GM12878 (cell line): ENCODE measurements at regions not wholly inside any gene's neighbourhood (a gene's known extent, or its start where the extent isn't known, plus 50 kb on each side); places are given as distances from the start of the nearest gene placed in this dataset.

Experiments used
- ATF2 ChIP-seq: IDR thresholded peaks from 2 replicates; pipeline ENCODE4 v1.6.1; 2012; ENCODE audit warnings: low read length, inconsistent platforms
- ETV6 ChIP-seq, 2 experiments: fragments of 450-650 bp in 1 of 2; IDR thresholded peaks in 1 of 2; conservative IDR thresholded peaks in 1 of 2; 2 replicates each; pipeline ENCODE4 v1.6.1; 2014; ENCODE audit warnings: antibody characterized with exemption in 1 of 2, borderline replicate concordance in 1 of 2, low read depth in 1 of 2, mild to moderate bottlenecking in 1 of 2, moderate library complexity in 1 of 2
- EZH2 ChIP-seq: IDR thresholded peaks from 2 replicates; pipeline ENCODE4 v1.6.1; 2012; ENCODE audit warnings: low read depth, mild to moderate bottlenecking, control low read depth, inconsistent platforms, low read length, borderline replicate concordance; ENCODE audit not compliant: control insufficient read depth
- HDAC6 ChIP-seq: fragments of 200-600 bp; sonication (generic); IDR thresholded peaks from one replicate; pipeline ENCODE4 v1.8.0; 2017; ENCODE audit warnings: antibody characterized with exemption; ENCODE audit not compliant: unreplicated experiment
- KDM1A ChIP-seq: fragments of 200-600 bp; sonication (generic); IDR thresholded peaks from 2 replicates; pipeline ENCODE4 v1.6.1; 2016; ENCODE audit warnings: borderline replicate concordance
- NR2C2 ChIP-seq: IDR thresholded peaks from 2 replicates; pipeline ENCODE4 v1.6.1; 2011; ENCODE audit warnings: borderline replicate concordance, low read depth; ENCODE audit not compliant: control insufficient read depth, insufficient read length
- POLR2A ChIP-seq: IDR thresholded peaks from 2 replicates; pipeline ENCODE4 v1.6.1; 2011; ENCODE audit warnings: low read depth, mild to moderate bottlenecking, low read length
- SMC3 ChIP-seq: IDR thresholded peaks from 2 replicates; pipeline ENCODE4 v1.6.1; 2011; ENCODE audit warnings: low read length, improper control_type of control experiment, borderline replicate concordance
- SUZ12 ChIP-seq: fragments of 200-600 bp; sonication (generic); IDR thresholded peaks from one replicate; pipeline ENCODE4 v1.6.1; 2018; ENCODE audit warnings: antibody characterized with exemption, mild to moderate bottlenecking; ENCODE audit not compliant: unreplicated experiment
- TCF7 ChIP-seq: IDR thresholded peaks from 2 replicates; pipeline ENCODE4 v1.6.1; 2014; ENCODE audit warnings: antibody characterized with exemption, borderline replicate concordance
- USF2 ChIP-seq: IDR thresholded peaks from 2 replicates; pipeline ENCODE4 v1.6.1; 2011; ENCODE audit warnings: low read depth, low read length, improper control_type of control experiment, borderline replicate concordance
- ZNF24 ChIP-seq: fragments of 450-650 bp; IDR thresholded peaks from 2 replicates; pipeline ENCODE4 v1.6.1; 2017; ENCODE audit warnings: antibody characterized with exemption, mild to moderate bottlenecking
- TF ChIP-seq, protein P1 (sequence below), 3 experiments: IDR thresholded peaks in 2 of 3; conservative IDR thresholded peaks in 1 of 3; 2 replicates each; pipeline ENCODE4 v1.5.1; 2011; ENCODE audit warnings: low read depth in 3 of 3, low read length in 3 of 3, mild to moderate bottlenecking in 3 of 3, control low read depth in 2 of 3, moderate library complexity in 2 of 3, inconsistent platforms in 1 of 3, mixed read lengths in 1 of 3; ENCODE audit not compliant: control insufficient read depth in 2 of 3, insufficient read depth in 1 of 3; ENCODE audit errors: extremely low read depth in 1 of 3
- TF ChIP-seq, protein P2 (sequence below): fragments of 450-650 bp; IDR thresholded peaks from 2 replicates; pipeline ENCODE4 v1.6.1; 2017; ENCODE audit warnings: mild to moderate bottlenecking, moderate library complexity

DNA sequence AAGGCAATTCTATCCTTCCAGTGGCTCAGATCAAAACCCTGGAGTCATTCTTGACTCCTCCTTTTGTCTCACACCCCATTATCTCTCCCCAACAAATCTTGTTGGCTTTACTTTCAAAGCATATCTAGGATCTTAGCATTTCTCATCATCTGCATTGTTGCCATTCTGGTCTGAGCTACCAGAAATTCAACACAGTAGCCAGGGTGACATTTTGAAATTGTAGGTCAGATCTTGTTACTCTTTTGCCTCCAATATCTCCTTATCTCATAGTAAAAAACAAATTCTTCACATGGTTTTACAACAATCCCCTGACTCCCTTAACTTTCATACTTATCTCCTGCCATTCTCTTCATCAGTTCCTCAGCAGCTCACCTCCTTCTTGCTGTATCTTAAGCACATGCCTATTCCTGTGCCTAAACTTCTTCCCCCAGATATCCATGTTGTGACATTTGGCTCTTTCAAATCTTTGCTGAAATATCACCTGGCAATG lies 115.8 kb downstream of the KLF5 start:
- no peak for TF ChIP-seq EZH2
- TF ChIP-seq, protein P1, sequence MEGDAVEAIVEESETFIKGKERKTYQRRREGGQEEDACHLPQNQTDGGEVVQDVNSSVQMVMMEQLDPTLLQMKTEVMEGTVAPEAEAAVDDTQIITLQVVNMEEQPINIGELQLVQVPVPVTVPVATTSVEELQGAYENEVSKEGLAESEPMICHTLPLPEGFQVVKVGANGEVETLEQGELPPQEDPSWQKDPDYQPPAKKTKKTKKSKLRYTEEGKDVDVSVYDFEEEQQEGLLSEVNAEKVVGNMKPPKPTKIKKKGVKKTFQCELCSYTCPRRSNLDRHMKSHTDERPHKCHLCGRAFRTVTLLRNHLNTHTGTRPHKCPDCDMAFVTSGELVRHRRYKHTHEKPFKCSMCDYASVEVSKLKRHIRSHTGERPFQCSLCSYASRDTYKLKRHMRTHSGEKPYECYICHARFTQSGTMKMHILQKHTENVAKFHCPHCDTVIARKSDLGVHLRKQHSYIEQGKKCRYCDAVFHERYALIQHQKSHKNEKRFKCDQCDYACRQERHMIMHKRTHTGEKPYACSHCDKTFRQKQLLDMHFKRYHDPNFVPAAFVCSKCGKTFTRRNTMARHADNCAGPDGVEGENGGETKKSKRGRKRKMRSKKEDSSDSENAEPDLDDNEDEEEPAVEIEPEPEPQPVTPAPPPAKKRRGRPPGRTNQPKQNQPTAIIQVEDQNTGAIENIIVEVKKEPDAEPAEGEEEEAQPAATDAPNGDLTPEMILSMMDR (IDR thresholded peaks at IDR 0.05 in 2 of 3, conservative IDR thresholded peaks at IDR 0.05 in 1 of 3; ENCODE audit: control insufficient read depth in 2 of 3, extremely low read depth in 1 of 3, insufficient read depth in 1 of 3, low read depth in 3 of 3, low read length in 3 of 3) = no peak
- TF ChIP-seq POLR2A = no peak
- no peak for TF ChIP-seq SUZ12
- TF ChIP-seq ATF2 = no peak
- no peak for TF ChIP-seq HDAC6
- TF ChIP-seq, protein P2, sequence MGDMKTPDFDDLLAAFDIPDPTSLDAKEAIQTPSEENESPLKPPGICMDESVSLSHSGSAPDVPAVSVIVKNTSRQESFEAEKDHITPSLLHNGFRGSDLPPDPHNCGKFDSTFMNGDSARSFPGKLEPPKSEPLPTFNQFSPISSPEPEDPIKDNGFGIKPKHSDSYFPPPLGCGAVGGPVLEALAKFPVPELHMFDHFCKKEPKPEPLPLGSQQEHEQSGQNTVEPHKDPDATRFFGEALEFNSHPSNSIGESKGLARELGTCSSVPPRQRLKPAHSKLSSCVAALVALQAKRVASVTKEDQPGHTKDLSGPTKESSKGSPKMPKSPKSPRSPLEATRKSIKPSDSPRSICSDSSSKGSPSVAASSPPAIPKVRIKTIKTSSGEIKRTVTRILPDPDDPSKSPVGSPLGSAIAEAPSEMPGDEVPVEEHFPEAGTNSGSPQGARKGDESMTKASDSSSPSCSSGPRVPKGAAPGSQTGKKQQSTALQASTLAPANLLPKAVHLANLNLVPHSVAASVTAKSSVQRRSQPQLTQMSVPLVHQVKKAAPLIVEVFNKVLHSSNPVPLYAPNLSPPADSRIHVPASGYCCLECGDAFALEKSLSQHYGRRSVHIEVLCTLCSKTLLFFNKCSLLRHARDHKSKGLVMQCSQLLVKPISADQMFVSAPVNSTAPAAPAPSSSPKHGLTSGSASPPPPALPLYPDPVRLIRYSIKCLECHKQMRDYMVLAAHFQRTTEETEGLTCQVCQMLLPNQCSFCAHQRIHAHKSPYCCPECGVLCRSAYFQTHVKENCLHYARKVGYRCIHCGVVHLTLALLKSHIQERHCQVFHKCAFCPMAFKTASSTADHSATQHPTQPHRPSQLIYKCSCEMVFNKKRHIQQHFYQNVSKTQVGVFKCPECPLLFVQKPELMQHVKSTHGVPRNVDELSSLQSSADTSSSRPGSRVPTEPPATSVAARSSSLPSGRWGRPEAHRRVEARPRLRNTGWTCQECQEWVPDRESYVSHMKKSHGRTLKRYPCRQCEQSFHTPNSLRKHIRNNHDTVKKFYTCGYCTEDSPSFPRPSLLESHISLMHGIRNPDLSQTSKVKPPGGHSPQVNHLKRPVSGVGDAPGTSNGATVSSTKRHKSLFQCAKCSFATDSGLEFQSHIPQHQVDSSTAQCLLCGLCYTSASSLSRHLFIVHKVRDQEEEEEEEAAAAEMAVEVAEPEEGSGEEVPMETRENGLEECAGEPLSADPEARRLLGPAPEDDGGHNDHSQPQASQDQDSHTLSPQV = no peak
- TF ChIP-seq SMC3 = no peak
- TF ChIP-seq TCF7 = no peak
- no peak for TF ChIP-seq KDM1A
- TF ChIP-seq ZNF24 = no peak
- TF ChIP-seq NR2C2 = no peak
- no peak for TF ChIP-seq ETV6 (conservative IDR thresholded peaks at IDR 0.05 in 1 of 2, IDR thresholded peaks at IDR 0.05 in 1 of 2; ENCODE audit: borderline replicate concordance in 1 of 2, low read depth in 1 of 2)
- TF ChIP-seq USF2 = no peak
